IMR-90 (cell line): ENCODE measurements at regions not wholly inside any gene's neighbourhood (a gene's known extent, or its start where the extent isn't known, plus 50 kb on each side); places are given as distances from the start of the nearest gene placed in this dataset.

ENCODE experiments used
- ATAC-seq: fragments of 200-7000 bp; cut with Tn5 transposase; 2 replicates; pipeline ENCODE4 v1.9.1; 2020; ENCODE audit warnings: low read depth, mild to moderate bottlenecking, moderate library complexity
- BruUV-seq: library from RNA; stranded (reverse); fragments of 400-500 nt; replicated peaks from 2 replicates; lab custom pipeline; 2021; lab: Mats Ljungman, UMichigan
- CTCF ChIA-PET: fragments of 300-600 bp; formaldehyde crosslinking; extraction: SDS; loops from one replicate; lab custom pipeline; 2021; ENCODE audit warnings: antibody characterized with exemption; lab: Yijun Ruan, JAX
- POLR2A ChIA-PET: fragments of 300-600 bp; sonication (Branson Sonifier 250); formaldehyde crosslinking; loops from one replicate; lab custom pipeline; 2022; ENCODE audit warnings: antibody characterized with exemption; ENCODE audit not compliant: unreplicated experiment; lab: Charles Lee
- DNase-seq: peaks from one replicate; pipeline ENCODE4 v3.0.0; 2013
- H2AFZ ChIP-seq: replicated peaks from 2 replicates; pipeline ENCODE3; 2013; ENCODE audit warnings: low read length, mild to moderate bottlenecking; ENCODE audit not compliant: poor library complexity
- H2AK5ac ChIP-seq: 2 replicates; pipeline ENCODE4 v1.6.1; 2013; ENCODE audit warnings: low read depth, low read length, inconsistent platforms
- H2AK9ac ChIP-seq: replicated peaks from 2 replicates; pipeline ENCODE3; 2013; ENCODE audit warnings: mild to moderate bottlenecking, low read depth, low read length, moderate library complexity; ENCODE audit not compliant: poor library complexity
- H2BK120ac ChIP-seq: 2 replicates; pipeline ENCODE4 v1.6.1; 2013; ENCODE audit warnings: low read depth, low read length, inconsistent platforms
- H2BK15ac ChIP-seq: 3 replicates; pipeline ENCODE4 v1.6.1; 2013; ENCODE audit warnings: low read depth, low read length, inconsistent platforms
- H2BK20ac ChIP-seq: 2 replicates; pipeline ENCODE4 v1.6.1; 2013; ENCODE audit warnings: low read depth, mild to moderate bottlenecking, inconsistent platforms, low read length, moderate library complexity
- H2BK5ac ChIP-seq: 2 replicates; pipeline ENCODE4 v1.6.1; 2013; ENCODE audit warnings: mild to moderate bottlenecking, low read depth, low read length, inconsistent platforms; ENCODE audit not compliant: poor library complexity, severe bottlenecking
- H3K14ac ChIP-seq: replicated peaks from 2 replicates; pipeline ENCODE4 v1.6.1; 2013; ENCODE audit warnings: low read depth, low read length, inconsistent platforms
- H3K18ac ChIP-seq: 2 replicates; pipeline ENCODE4 v1.6.1; 2013; ENCODE audit warnings: low read depth, low read length, control low read depth
- H3K23ac ChIP-seq: 2 replicates; pipeline ENCODE4 v1.6.1; 2013; ENCODE audit warnings: low read depth, low read length, inconsistent platforms
- H3K27ac ChIP-seq: 2 replicates; pipeline ENCODE4 v1.5.1; 2013; ENCODE audit warnings: mild to moderate bottlenecking, control low read depth, low read length; ENCODE audit not compliant: insufficient read depth
- H3K27me3 ChIP-seq: 2 replicates; pipeline ENCODE4 v1.6.1; 2013; ENCODE audit warnings: low read length; ENCODE audit not compliant: control insufficient read depth, insufficient read depth
- H3K36me3 ChIP-seq: 2 replicates; pipeline ENCODE4 v1.6.1; 2013; ENCODE audit warnings: low read length, mixed read lengths; ENCODE audit not compliant: control insufficient read depth, insufficient read depth
- H3K4ac ChIP-seq: 2 replicates; pipeline ENCODE4 v1.6.1; 2013; ENCODE audit warnings: low read depth, low read length, inconsistent platforms
- H3K4me1 ChIP-seq: 2 replicates; pipeline ENCODE4 v1.6.1; 2013; ENCODE audit warnings: low read length, mixed read lengths; ENCODE audit not compliant: control insufficient read depth, insufficient read depth
- H3K4me2 ChIP-seq: 2 replicates; pipeline ENCODE4 v1.6.1; 2013; ENCODE audit warnings: low read depth, mild to moderate bottlenecking, control low read depth, low read length, moderate library complexity
- H3K4me3 ChIP-seq: 2 replicates; pipeline ENCODE4 v1.5.1; 2013; ENCODE audit warnings: low read depth, mild to moderate bottlenecking, control low read depth, low read length, moderate library complexity; ENCODE audit not compliant: insufficient read depth
- H3K56ac ChIP-seq: 2 replicates; pipeline ENCODE4 v1.6.1; 2013; ENCODE audit warnings: low read length, inconsistent platforms; ENCODE audit not compliant: insufficient read depth; ENCODE audit errors: extremely low read depth
- H3K79me1 ChIP-seq, 2 experiments: 2 replicates each; pipeline ENCODE4 v1.6.1; 2013; ENCODE audit warnings: low read length in 2 of 2, inconsistent platforms in 1 of 2, low read depth in 1 of 2
- H3K9ac ChIP-seq: 2 replicates; pipeline ENCODE4 v1.6.1; 2013; ENCODE audit warnings: low read depth, low read length, control low read depth
- H3K9me1 ChIP-seq: 2 replicates; pipeline ENCODE4 v1.6.1; 2013; ENCODE audit warnings: low read length, inconsistent platforms; ENCODE audit not compliant: insufficient read depth
- H3K9me3 ChIP-seq: 2 replicates; pipeline ENCODE4 v1.6.1; 2013; ENCODE audit warnings: low read length; ENCODE audit not compliant: control insufficient read depth, insufficient read depth
- H4K20me1 ChIP-seq: 2 replicates; pipeline ENCODE4 v1.6.1; 2013; ENCODE audit warnings: low read length, inconsistent platforms; ENCODE audit not compliant: insufficient read depth
- H4K5ac ChIP-seq: 2 replicates; pipeline ENCODE4 v1.6.1; 2013; ENCODE audit warnings: mild to moderate bottlenecking, low read depth, low read length, control low read depth
- H4K8ac ChIP-seq, 2 experiments: 2 replicates each; pipeline ENCODE4 v1.6.1; 2013; ENCODE audit warnings: low read depth in 2 of 2, low read length in 2 of 2, control low read depth in 1 of 2, inconsistent platforms in 1 of 2
- H4K91ac ChIP-seq: 2 replicates; pipeline ENCODE4 v1.6.1; 2013; ENCODE audit warnings: low read depth, low read length, inconsistent platforms; ENCODE audit not compliant: insufficient read depth
- ELK1 ChIP-seq: fragments of 150-350 bp; IDR thresholded peaks from 2 replicates; pipeline ENCODE4 v1.6.1; 2016; ENCODE audit warnings: low read depth, mild to moderate bottlenecking, low read length, moderate library complexity, borderline replicate concordance
- FOS ChIP-seq: fragments of 150-350 bp; IDR thresholded peaks from 2 replicates; pipeline ENCODE4 v1.6.1; 2016; ENCODE audit warnings: low read depth, low read length
- RCOR1 ChIP-seq: IDR thresholded peaks from 2 replicates; pipeline ENCODE4 v1.6.1; 2012; ENCODE audit warnings: mild to moderate bottlenecking, low read length, improper control_type of control experiment; ENCODE audit not compliant: insufficient replicate concordance
- WGBS, 2 experiments: methylation state at CpG; one replicate each; pipeline versions ENCODE4 v1.1.5 to v1.1.7; 2013; ENCODE audit warnings: missing lambda C conversion rate in 2 of 2; ENCODE audit not compliant: insufficient read length in 1 of 2; ENCODE audit errors: extremely low coverage in 2 of 2; 5-methylcytosine and 5-hydroxymethylcytosine counted together
- dilution Hi-C: fragments of 300-500 bp; cut with HindIII; formaldehyde crosslinking; loops from one replicate; pipeline ENCODE4 v1.14.3; 2018; ENCODE audit warnings: low sequenced_read_pairs; ENCODE audit not compliant: unreplicated experiment
- in situ Hi-C: fragments of 300-500 bp; cut with MboI; formaldehyde crosslinking; loops from 3 replicates; pipeline ENCODE4 v1.14.3; 2019; ENCODE audit warnings: low sequenced_read_pairs, inconsistent platforms, mixed read lengths
- intact Hi-C: fragments of 100-400 bp; cut with micrococcal nuclease; formaldehyde crosslinking; loops from 2 replicates; pipeline ENCODE4 v1.10.0; 2022

GRCh38 chr15:31448635-31448979, 122.0 kb downstream of the KLF13 start:
- no TSS peak for BruUV-seq
- Histone ChIP-seq H3K9me3 (no peaks in the 10 kb centered on the region; the same call in 1 of the 2 replicates), H3K79me1 (no peaks in the 10 kb centered on the region), H2BK15ac (no peak overlapping the region), H3K23ac (no peak overlapping the region), H3K4me1 (peaks cover 4% of the 10 kb centered on the region), H3K4me2 (no peak overlapping the region), H2AK9ac (no peak overlapping the region), H4K20me1 (no peaks in the 10 kb centered on the region), H4K8ac (no peak overlapping the region), H3K56ac (no peak overlapping the region), H3K4me3 (no peak overlapping the region), H3K36me3 (no peaks in the 10 kb centered on the region), H3K18ac (no peak overlapping the region), H2BK5ac (no peak overlapping the region), H4K91ac (no peak overlapping the region), H3K27me3 (no peaks in the 10 kb centered on the region; the same call in 1 of the 2 replicates), H3K9ac (no peak overlapping the region), H3K14ac (no peak overlapping the region), H2BK20ac (0 out of 2 replicates have a peak overlapping the region, but pooled peaks have one; percentile 49), H3K4ac (no peak overlapping the region), H3K9me1 (no peaks in the 10 kb centered on the region; the same call in 1 of the 2 replicates), H2BK120ac (no peak overlapping the region), H2AFZ (no peak overlapping the region), H3K27ac (no peak overlapping the region), H2AK5ac (no peak overlapping the region), H4K5ac (no peak overlapping the region)
- POLR2A ChIA-PET, result no interaction called here
- dilution Hi-C loops, result no loop called here
- 80% methylated on average over 1 of the region's 5 CpGs; no CpG with 5 or more reads in 1 of the 2 experiments for WGBS, 2 experiments
- in situ Hi-C loops, result no loop called here
- ATAC-seq (no peak), DNase-seq (no peak)
- TF ChIP-seq FOS, result no peak
- no peak for TF ChIP-seq RCOR1
- TF ChIP-seq ELK1, result no peak
- CTCF ChIA-PET, result no interaction called here
- intact Hi-C loops, result no loop called here
